ENCODE measurements at regions not wholly inside any gene's neighbourhood (a gene's known extent, or its start where the extent isn't known, plus 50 kb on each side); places are given as distances from the start of the nearest gene placed in this dataset.

GRCh38 chr6:15741405-15741804 is 78.6 kb upstream of the DTNBP1 start:
- TF ChIP-seq CTCF (conservative IDR thresholded peaks at IDR 0.05; ENCODE audit: low read length) (no peak), EZH2phosphoT487 (IDR thresholded peaks at IDR 0.05; ENCODE audit: borderline replicate concordance, low read depth, low read length) (no peak)

All from OCI-LY7 (cell line).